Lung (tissue), 11 donors: ENCODE measurements at regions not wholly inside any gene's neighbourhood (a gene's known extent, or its start where the extent isn't known, plus 50 kb on each side); places are given as distances from the start of the nearest gene placed in this dataset.
A peak's percentile ranks its signal among the peaks of the same experiment; 100 is the strongest.

Experiments used
- ATAC-seq: fragments of 200-7000 bp; cut with Tn5 transposase; one replicate; pipeline ENCODE4 v1.9.1; 2020; ENCODE audit warnings: moderate number of reproducible peaks; ENCODE audit not compliant: insufficient read depth, low FRiP score
- DNase-seq, 3 donors: peaks; one replicate each; pipeline ENCODE4 v3.0.0-alpha.2; 2013 to 2017
- H3K27ac ChIP-seq, 2 donors: one replicate each; pipeline ENCODE4 v1.5.1; 2013; ENCODE audit warnings: mild to moderate bottlenecking in 2 of 2, moderate library complexity in 2 of 2, control low read depth in 1 of 2, inconsistent platforms in 1 of 2, low read depth in 1 of 2, low read length in 1 of 2
- H3K27me3 ChIP-seq, 3 donors: one replicate each; pipeline ENCODE4 v1.5.1; 2013; ENCODE audit warnings: low read length in 2 of 3; ENCODE audit not compliant: control insufficient read depth in 3 of 3, insufficient read depth in 3 of 3
- H3K36me3 ChIP-seq, 4 donors: one replicate each; pipeline ENCODE4 v1.5.1; 2013; ENCODE audit warnings: low read length in 4 of 4, mild to moderate bottlenecking in 1 of 4, moderate library complexity in 1 of 4; ENCODE audit not compliant: control insufficient read depth in 4 of 4, insufficient read depth in 4 of 4
- H3K4me1 ChIP-seq, 5 donors: one replicate each; pipeline ENCODE4 v1.5.1; 2013; ENCODE audit warnings: low read length in 5 of 5, mild to moderate bottlenecking in 2 of 5, moderate library complexity in 1 of 5; ENCODE audit not compliant: control insufficient read depth in 5 of 5, insufficient read depth in 5 of 5
- H3K4me3 ChIP-seq: one replicate; pipeline ENCODE4 v1.5.1; 2013; ENCODE audit warnings: mild to moderate bottlenecking, control low read depth, moderate library complexity
- H3K9ac ChIP-seq, 2 donors: one replicate each; pipeline ENCODE4 v1.5.1; 2013; ENCODE audit warnings: low read length in 2 of 2, control low read depth in 1 of 2; ENCODE audit not compliant: insufficient read depth in 1 of 2
- H3K9me3 ChIP-seq, 4 donors: one replicate each; pipeline ENCODE4 v1.5.1; 2013; ENCODE audit warnings: low read length in 3 of 4, mild to moderate bottlenecking in 1 of 4, moderate library complexity in 1 of 4; ENCODE audit not compliant: control insufficient read depth in 4 of 4, insufficient read depth in 3 of 4
- WGBS, 2 donors: extraction: QIAGEN DNeasy Blood & Tissue Kit; methylation state at CpG; one replicate each; pipeline ENCODE4 v1.1.7; 2013; 5-methylcytosine and 5-hydroxymethylcytosine counted together
- TF ChIP-seq, protein P1 (sequence below): IDR thresholded peaks from 2 replicates; pipeline ENCODE4 v1.5.1; 2012; ENCODE audit warnings: mild to moderate bottlenecking; ENCODE audit errors: control extremely low read depth, extremely low read depth
- donor health status: control.
- donor health status: control.
- donor health status: Bipolar disorder and iron deficiency.
- donor health status: healthy.
- donor health status: DM: yes; HTN: yes; CAD: no.

DNA sequence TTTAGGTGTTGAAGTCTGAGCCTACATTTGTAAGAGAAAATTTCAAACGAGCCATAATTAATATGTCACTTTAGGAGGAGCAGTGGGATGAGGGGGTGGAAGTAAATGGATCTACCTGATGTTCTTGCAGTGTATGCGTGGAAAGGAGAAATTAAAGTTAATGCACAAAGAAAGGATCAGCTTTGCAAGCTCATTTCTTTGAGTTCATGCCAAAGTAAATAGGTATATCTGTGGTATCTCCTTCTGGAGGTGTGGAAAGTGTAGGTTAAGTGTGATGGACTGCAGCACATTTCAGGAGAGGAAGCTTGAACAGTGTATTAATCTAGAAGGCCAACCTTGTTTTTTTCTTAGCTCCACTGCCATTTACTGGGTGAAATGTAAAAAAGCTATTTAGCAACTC lies 307.5 kb upstream of the ZEB2 start:
- Histone ChIP-seq H3K27ac (no peak overlapping the region), H3K36me3 (no peaks in the 10 kb centered on the region), H3K9me3 (no peaks in the 10 kb centered on the region), H3K4me3 (no peak overlapping the region), H3K27me3 (no peaks in the 10 kb centered on the region), H3K4me1 (peaks cover 0 to 7% (median 0%) of the 10 kb centered on the region in 5 donors), H3K9ac (no peak overlapping the region)
- 84 to 89% methylated on average over 2 of the region's 2 CpGs for WGBS, 2 donors
- ATAC-seq (no peak), DNase-seq (no peak)
- TF ChIP-seq, protein P1, sequence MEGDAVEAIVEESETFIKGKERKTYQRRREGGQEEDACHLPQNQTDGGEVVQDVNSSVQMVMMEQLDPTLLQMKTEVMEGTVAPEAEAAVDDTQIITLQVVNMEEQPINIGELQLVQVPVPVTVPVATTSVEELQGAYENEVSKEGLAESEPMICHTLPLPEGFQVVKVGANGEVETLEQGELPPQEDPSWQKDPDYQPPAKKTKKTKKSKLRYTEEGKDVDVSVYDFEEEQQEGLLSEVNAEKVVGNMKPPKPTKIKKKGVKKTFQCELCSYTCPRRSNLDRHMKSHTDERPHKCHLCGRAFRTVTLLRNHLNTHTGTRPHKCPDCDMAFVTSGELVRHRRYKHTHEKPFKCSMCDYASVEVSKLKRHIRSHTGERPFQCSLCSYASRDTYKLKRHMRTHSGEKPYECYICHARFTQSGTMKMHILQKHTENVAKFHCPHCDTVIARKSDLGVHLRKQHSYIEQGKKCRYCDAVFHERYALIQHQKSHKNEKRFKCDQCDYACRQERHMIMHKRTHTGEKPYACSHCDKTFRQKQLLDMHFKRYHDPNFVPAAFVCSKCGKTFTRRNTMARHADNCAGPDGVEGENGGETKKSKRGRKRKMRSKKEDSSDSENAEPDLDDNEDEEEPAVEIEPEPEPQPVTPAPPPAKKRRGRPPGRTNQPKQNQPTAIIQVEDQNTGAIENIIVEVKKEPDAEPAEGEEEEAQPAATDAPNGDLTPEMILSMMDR, result no peak

DNA sequence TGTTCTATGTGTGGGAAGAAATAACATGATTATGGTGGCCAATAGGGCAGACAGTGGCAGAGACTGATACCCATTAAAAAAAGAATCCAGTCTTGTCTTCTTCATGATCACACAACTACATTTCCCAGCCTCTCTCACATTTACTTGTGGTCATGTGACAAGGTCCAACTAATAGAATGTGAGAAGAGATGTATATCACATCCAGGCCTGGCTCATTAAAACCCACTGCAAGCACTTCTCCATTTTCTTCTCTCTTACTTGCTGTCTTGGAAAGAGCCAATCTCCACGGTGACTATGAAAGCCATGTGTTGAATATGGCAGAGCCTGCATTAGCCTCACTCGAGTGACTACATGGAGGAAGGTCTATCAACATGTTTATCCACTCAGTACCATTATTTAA lies 306.2 kb upstream of the ZEB2 start:
- Histone ChIP-seq H3K36me3 (no peaks in the 10 kb centered on the region), H3K4me3 (no peak overlapping the region), H3K4me1 (peaks cover 0 to 7% (median 0%) of the 10 kb centered on the region in 5 donors), H3K27ac (no peak overlapping the region), H3K9me3 (no peaks in the 10 kb centered on the region), H3K27me3 (no peaks in the 10 kb centered on the region), H3K9ac (no peak overlapping the region)
- ATAC-seq (no peak), DNase-seq (no peak)
- TF ChIP-seq, protein P1, result no peak
- WGBS, 2 donors, result 44 to 45% methylated on average over 2 of the region's 2 CpGs

- Histone ChIP-seq H3K9ac (no peak overlapping the region), H3K9me3 (peaks cover 0 to 3% (median 2%) of the 10 kb centered on the region in 4 donors), H3K4me3 (no peak overlapping the region), H3K36me3 (no peaks in the 10 kb centered on the region), H3K4me1 (peaks cover 0 to 6% (median 0%) of the 10 kb centered on the region in 5 donors), H3K27me3 (no peaks in the 10 kb centered on the region), H3K27ac (no peak overlapping the region)
- DNase-seq (no peak), ATAC-seq (peak; percentile 47)
- WGBS, 2 donors, result 47 to 75% methylated on average over 3 of the region's 3 CpGs
- TF ChIP-seq, protein P1, result no peak
Measured at GRCh38 chr2:144825331-144826020, 305.6 kb upstream of the ZEB2 start.
